GM21390 (cell line): ENCODE measurements at regions not wholly inside any gene's neighbourhood (a gene's known extent, or its start where the extent isn't known, plus 50 kb on each side); places are given as distances from the start of the nearest gene placed in this dataset.

Experiments
- ATAC-seq: cut with Tn5 transposase; IDR thresholded peaks from one replicate; pipeline ENCODE4 v1.9.1; 2021; ENCODE audit not compliant: unreplicated experiment

GRCh38 chr9:28166179-28166578, 592.9 kb upstream of the C9orf72 start:
- no peak for ATAC-seq

- ATAC-seq, result no peak
These were observed 603.9 kb upstream of the C9orf72 start for GRCh38 chr9:28177142-28177541.

GRCh38 chr9:28177925-28178324, 604.6 kb upstream of the C9orf72 start:
- ATAC-seq, result no peak

GRCh38 chr9:28179893-28180292, 606.6 kb upstream of the C9orf72 start:
- ATAC-seq, result no peak

- ATAC-seq, result no peak
These were observed 617.7 kb upstream of the C9orf72 start for GRCh38 chr9:28190981-28191380.

GRCh38 chr9:28197653-28198052, 624.4 kb upstream of the C9orf72 start:
- ATAC-seq, result no peak

- ATAC-seq, result no peak
These were observed 629.8 kb upstream of the C9orf72 start for GRCh38 chr9:28203036-28203435.

- no peak for ATAC-seq
These were observed 633.0 kb upstream of the C9orf72 start for GRCh38 chr9:28206280-28206679.

GRCh38 chr9:28207657-28208056, 634.4 kb upstream of the C9orf72 start:
- peak; percentile 77 for ATAC-seq

- ATAC-seq, result no peak
These were observed 635.8 kb upstream of the C9orf72 start for GRCh38 chr9:28209130-28209529.

GRCh38 chr9:28212979-28213378, 639.7 kb upstream of the C9orf72 start:
- ATAC-seq, result peak; percentile 90

- no peak for ATAC-seq
These were observed 642.4 kb upstream of the C9orf72 start for GRCh38 chr9:28215536-28216299.

GRCh38 chr9:28232686-28233085, 659.4 kb upstream of the C9orf72 start:
- no peak for ATAC-seq

GRCh38 chr9:28234133-28234893, 661.0 kb upstream of the C9orf72 start:
- ATAC-seq, result no peak

- no peak for ATAC-seq
These were observed 661.6 kb upstream of the C9orf72 start for GRCh38 chr9:28234894-28235277.

- ATAC-seq, result no peak
These were observed 676.1 kb upstream of the C9orf72 start for GRCh38 chr9:28249424-28249823.

GRCh38 chr9:28255174-28255573, 681.9 kb upstream of the C9orf72 start:
- no peak for ATAC-seq

- no peak for ATAC-seq
These were observed 687.0 kb upstream of the C9orf72 start for GRCh38 chr9:28260330-28260729.

- ATAC-seq, result no peak
These were observed 691.1 kb upstream of the C9orf72 start for GRCh38 chr9:28264368-28264767.

- no peak for ATAC-seq
These were observed 694.1 kb upstream of the C9orf72 start for GRCh38 chr9:28267351-28267750.

GRCh38 chr9:28270156-28270555, 696.9 kb upstream of the C9orf72 start:
- no peak for ATAC-seq

- no peak for ATAC-seq
These were observed 698.8 kb upstream of the C9orf72 start for GRCh38 chr9:28272127-28272526.
